Spleen (tissue), 11 donors: ENCODE measurements at regions not wholly inside any gene's neighbourhood (a gene's known extent, or its start where the extent isn't known, plus 50 kb on each side); places are given as distances from the start of the nearest gene placed in this dataset.
A peak's percentile ranks its signal among the peaks of the same experiment; 100 is the strongest.
"Not testable (repeated sequence)": the region's sequence is repeated elsewhere in the genome, so short reads cannot be mapped to it uniquely, and the experiment has no call there.

ENCODE experiments used
- DNase-seq: peaks from one replicate; pipeline ENCODE4 v3.0.0-alpha.2; 2020
- H3K27ac ChIP-seq, 8 donors: fragments of 200-600 bp; sonication (generic) in 7 of 8; 1 replicate in 4 of 8; 2 replicates in 4 of 8; pipeline versions ENCODE4 v1.5.0 to v1.8.0; 2016 to 2021; ENCODE audit warnings: inconsistent platforms in 4 of 8, mild to moderate bottlenecking in 4 of 8, moderate library complexity in 1 of 8
- H3K27me3 ChIP-seq, 7 donors: fragments of 200-600 bp; sonication (generic) in 6 of 7; replicated peaks in 1 of 7; 1 replicate in 4 of 7; 2 replicates in 3 of 7; pipeline versions ENCODE4 v1.5.0 to v1.8.0; 2016 to 2021; ENCODE audit warnings: inconsistent platforms in 3 of 7, mild to moderate bottlenecking in 1 of 7
- H3K36me3 ChIP-seq, 6 donors: fragments of 200-600 bp; sonication (generic) in 5 of 6; 1 replicate in 4 of 6; 2 replicates in 2 of 6; pipeline versions ENCODE4 v1.5.0 to v1.8.0; 2016 to 2021; ENCODE audit warnings: inconsistent platforms in 2 of 6
- H3K4me1 ChIP-seq, 6 donors: fragments of 200-600 bp; sonication (generic) in 5 of 6; 1 replicate in 3 of 6; 2 replicates in 3 of 6; pipeline versions ENCODE4 v1.5.0 to v1.8.0; 2016 to 2021; ENCODE audit warnings: inconsistent platforms in 3 of 6
- H3K4me3 ChIP-seq, 8 donors: fragments of 200-600 bp; sonication (generic) in 7 of 8; 1 replicate in 4 of 8; 2 replicates in 4 of 8; pipeline versions ENCODE4 v1.5.0 to v1.8.0; 2016 to 2021; ENCODE audit warnings: inconsistent platforms in 4 of 8, mild to moderate bottlenecking in 4 of 8, moderate library complexity in 2 of 8
- H3K9me3 ChIP-seq, 8 donors: fragments of 200-600 bp; sonication (generic) in 7 of 8; 1 replicate in 4 of 8; 2 replicates in 4 of 8; pipeline versions ENCODE4 v1.5.0 to v1.8.0; 2016 to 2021; ENCODE audit warnings: inconsistent platforms in 4 of 8
- POLR2A ChIP-seq, 3 donors: fragments of 450-650 bp; IDR thresholded peaks; one replicate each; pipeline ENCODE4 v1.5.1; 2017; ENCODE audit warnings: antibody characterized with exemption in 3 of 3, mild to moderate bottlenecking in 1 of 3
- POLR2AphosphoS5 ChIP-seq, 3 donors: sonication (generic); formaldehyde crosslinking; IDR thresholded peaks; one replicate each; pipeline ENCODE4 v1.5.1; 2017; ENCODE audit warnings: antibody characterized with exemption in 3 of 3
- WGBS, 5 donors: extraction: QIAGEN DNeasy Blood & Tissue Kit in 3 of 5; methylation state at CpG; one replicate each; pipeline versions ENCODE4 v1.1.5 to v1.1.7; 2013 to 2018; 5-methylcytosine and 5-hydroxymethylcytosine counted together
- intact Hi-C: fragments of 100-400 bp; cut with DNase I; formaldehyde crosslinking; loops from one replicate; pipeline ENCODE4 v1.15.0; 2023; ENCODE audit warnings: low total_unique reads
- TF ChIP-seq, protein P1 (sequence below), 11 experiments: fragments of 200-600 bp in 7 of 11; fragments of 450-650 bp in 4 of 11; sonication (generic) in 4 of 11; IDR thresholded peaks in 8 of 11; conservative IDR thresholded peaks in 3 of 11; 1 replicate in 7 of 11; 2 replicates in 4 of 11; pipeline versions ENCODE4 v1.4.0 to v1.8.0; 2016 to 2021; ENCODE audit warnings: antibody characterized with exemption in 11 of 11, inconsistent platforms in 4 of 11, mild to moderate bottlenecking in 1 of 11
- donor health status: healthy with polysubstance abuse.
- donor health status: DM: no; HTN: no; CAD: no; lungs with moderate emphysema.
- donor health status: DM: no; HTN: no; CAD: no.
- donor health status: Bipolar disorder and iron deficiency.
- donor health status: healthy.
- donor health status: DM: no; HTN: no; CAD: no.
- donor health status: DM: yes; HTN: yes; CAD: no.

DNA sequence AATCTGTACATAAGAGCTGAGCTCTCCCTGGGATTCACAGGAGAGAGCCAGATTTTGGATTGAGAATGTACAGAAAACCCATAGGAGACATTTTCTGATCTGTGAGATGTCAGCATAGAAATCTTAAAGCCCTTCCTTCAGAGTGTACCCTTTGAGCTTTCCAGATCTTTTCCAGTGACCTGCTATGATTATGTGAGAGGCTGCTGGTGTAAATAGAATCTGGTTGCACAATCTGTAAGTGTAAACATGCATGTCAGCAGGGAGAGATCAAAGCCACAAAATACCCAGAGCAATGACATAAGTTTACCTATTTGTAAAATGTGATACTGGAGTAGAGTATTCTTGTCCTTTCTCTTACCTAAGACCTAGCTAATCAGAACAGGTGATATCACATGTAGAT, 471.9 kb downstream of the FOXD4L5 start:
- DNase-seq, intact Hi-C loops, H3K9me3 ChIP-seq, H3K27ac ChIP-seq, H3K4me3 ChIP-seq, H3K36me3 ChIP-seq, H3K27me3 ChIP-seq, H3K4me1 ChIP-seq: not testable (repeated sequence)

DNA sequence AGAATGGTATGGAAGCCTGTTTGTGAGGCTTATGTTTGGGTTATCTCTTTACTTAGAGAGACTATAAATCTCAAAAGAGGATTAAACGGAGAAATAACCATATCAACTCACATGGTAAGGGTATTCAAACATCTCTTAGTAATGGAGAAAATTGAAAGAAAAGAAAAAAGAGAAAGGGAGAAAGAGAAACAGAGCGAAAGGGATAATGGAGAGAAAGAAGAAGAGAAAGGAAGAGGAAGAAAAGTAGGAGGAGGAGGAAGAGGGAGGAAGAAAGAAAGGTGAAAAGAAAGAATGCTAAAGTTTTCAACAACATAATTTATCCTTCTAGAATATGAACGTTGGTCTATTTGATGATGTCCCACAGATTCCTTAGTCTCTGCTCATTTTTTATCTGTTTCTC, 506.3 kb downstream of the FOXD4L5 start:
- H3K27ac ChIP-seq, intact Hi-C loops, H3K4me3 ChIP-seq, H3K36me3 ChIP-seq, H3K9me3 ChIP-seq, DNase-seq, H3K4me1 ChIP-seq: not testable (repeated sequence)
- peaks cover 0 to 22% (median 0%) of the 10 kb centered on the region in 7 donors for H3K27me3 ChIP-seq
- WGBS, 5 donors = 76 to 95% (median 87%) methylated on average over 2 to 3 of the region's 3 CpGs; no CpG with 5 or more reads in 1 of the 5 donors

DNA sequence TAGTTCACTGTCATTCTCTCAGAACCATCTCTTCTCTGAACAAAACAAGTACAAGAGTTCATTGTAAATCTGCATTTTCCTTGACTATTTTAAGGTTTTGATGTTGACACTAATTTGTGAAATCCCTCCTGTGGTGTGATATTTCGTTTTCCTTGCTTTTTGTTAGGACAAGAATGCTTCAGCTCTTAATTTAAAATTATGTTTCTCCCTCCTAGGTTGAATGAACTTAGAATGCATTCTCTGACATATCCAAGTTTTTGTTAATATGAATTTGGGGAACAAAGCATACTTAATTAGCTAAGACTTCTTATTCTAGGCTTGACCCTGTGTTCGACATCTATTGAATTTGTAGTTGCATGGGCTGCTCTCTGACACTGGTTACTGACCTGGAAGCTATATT, 508.7 kb downstream of the FOXD4L5 start:
- H3K4me3 ChIP-seq, H3K9me3 ChIP-seq, H3K27ac ChIP-seq, H3K4me1 ChIP-seq, H3K36me3 ChIP-seq, intact Hi-C loops, DNase-seq: not testable (repeated sequence)
- peaks cover 0 to 31% (median 0%) of the 10 kb centered on the region in 7 donors for H3K27me3 ChIP-seq
- 8 to 57% (median 30%) methylated on average over 1 to 2 of the region's 2 CpGs for WGBS, 5 donors

DNA sequence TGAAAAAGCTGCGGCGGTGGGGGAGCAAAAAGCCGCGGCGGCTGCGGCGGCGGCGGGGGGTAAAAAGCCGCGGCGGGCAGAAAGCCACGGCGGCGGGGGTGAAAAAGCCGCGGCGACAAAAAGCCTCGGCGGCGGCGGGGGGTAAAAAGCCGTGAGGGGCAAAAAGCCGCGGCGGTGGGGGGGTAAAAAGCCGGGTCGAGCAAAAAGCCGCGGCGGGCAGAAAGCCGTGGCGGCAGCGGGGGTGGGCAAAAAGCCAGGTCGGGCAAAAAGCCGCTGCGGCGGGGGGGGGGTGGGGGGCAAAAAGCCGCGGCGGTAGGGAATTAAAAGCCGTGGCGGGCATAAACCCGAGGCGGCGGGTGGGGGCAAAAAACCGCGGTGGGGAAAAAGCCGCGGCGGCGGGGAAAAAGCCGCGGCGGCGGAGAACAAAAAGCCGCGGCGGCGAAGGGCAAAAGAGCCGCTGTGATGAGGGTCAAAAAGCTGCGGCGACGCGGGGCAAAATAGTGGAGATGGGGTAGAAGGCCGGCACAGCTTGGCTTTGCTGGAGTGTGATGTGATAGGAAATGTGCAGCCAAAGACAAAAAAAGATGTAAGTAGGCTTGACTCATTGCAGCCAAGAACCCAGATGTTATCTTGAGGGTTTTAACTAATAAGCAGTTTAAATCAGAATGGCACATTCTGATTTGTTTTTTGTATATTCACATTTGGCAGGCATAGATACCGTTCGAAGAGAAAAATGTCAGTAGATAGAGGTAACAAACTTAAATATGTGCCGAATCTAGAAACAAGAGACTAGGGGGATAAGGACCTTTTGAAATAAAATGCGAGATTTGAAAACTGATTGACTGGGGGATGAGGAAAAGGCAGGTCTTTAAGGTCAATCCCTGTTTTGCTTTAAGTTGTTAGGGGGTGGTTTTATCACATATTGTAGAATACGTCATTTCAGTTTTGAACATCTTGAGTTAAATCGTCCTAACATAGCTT, 509.9 kb downstream of the FOXD4L5 start:
- intact Hi-C loops, H3K9me3 ChIP-seq, H3K27ac ChIP-seq, H3K4me1 ChIP-seq, H3K36me3 ChIP-seq: not testable (repeated sequence)
- Histone ChIP-seq H3K27me3 (peaks cover 0 to 31% (median 0%) of the 10 kb centered on the region in 7 donors), H3K4me3 (peak overlapping the region in 4 of 8 donors; percentile 33 to 62 (median 42))
- 1 to 4% (median 3%) methylated on average over 38 to 71 of the region's 72 CpGs for WGBS, 5 donors
- peak; percentile 76 for DNase-seq

DNA sequence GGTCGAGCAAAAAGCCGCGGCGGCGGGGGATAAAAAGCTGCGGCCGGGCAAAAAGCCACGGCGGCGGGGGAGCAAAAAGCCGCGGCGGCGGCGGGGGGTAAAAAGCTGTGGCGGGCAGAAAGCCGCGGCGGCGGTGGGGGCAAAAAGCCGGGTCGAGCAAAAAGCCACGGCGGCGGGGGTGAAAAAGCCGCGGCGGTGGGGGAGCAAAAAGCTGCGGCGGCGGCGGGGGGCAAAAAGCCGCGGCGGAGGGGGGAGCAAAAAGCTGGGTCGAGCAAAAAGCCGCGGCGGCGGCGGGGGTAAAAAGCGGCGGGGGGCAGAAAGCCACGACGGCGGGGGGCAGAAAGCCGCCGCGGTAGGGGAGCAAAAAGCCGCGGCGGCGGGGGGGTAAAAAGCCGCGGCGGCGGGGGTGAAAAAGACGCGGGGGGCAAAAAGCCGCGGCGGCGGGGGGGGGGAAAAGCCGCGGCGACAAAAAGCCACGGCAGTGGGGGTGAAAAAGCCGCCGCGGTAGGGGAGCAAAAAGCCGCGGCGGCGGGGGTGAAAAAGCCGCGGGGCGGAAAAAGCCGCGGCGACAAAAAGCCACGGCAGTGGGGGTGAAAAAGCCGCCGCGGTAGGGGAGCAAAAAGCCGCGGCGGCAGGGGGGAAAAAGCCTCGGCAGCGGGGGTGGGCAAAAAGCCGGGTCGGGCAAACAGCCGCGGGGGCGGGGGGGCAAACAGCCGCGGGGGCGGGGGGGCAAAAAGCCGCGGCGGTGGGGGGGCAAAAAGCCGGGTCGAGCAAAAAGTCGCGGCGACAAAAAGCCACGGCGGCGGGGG, 510.8 kb downstream of the FOXD4L5 start:
- H3K27me3 ChIP-seq = peaks cover 0 to 31% (median 0%) of the 10 kb centered on the region in 7 donors
- DNase-seq = peak; percentile 36
- WGBS, 5 donors = 1 to 4% (median 2%) methylated on average over 21 to 108 of the region's 108 CpGs; no CpG with 5 or more reads in 1 of the 5 donors
- H3K4me1 ChIP-seq, H3K27ac ChIP-seq, H3K9me3 ChIP-seq, H3K36me3 ChIP-seq, intact Hi-C loops: not testable (repeated sequence)
- peak overlapping the region in 4 of 8 donors; percentile 33 to 62 (median 42) for H3K4me3 ChIP-seq

DNA sequence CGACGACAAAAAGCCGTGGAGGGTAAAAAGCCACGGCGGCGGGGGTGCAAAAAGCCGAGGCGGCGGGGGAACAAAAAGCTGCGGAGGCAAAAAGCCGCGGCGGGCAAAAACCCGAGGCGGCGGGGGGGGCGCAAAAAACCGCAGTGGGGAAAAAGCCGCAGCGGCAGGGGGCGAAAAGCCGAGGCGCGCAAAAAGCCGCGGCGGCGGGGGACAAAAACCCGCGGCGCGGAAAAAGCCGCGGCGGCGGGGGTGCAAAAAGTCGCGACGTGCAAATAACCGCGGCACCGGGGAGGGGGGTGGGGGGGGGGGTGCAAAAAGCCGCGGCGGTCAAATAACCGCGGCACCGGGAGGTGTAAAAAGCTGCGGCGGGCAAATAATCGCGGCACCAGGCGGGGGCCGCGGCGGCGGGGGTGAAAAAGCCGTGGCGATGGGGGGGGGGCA, 511.5 kb downstream of the FOXD4L5 start:
- H3K9me3 ChIP-seq = no peaks in the 10 kb centered on the region
- no peaks in the 10 kb centered on the region for H3K4me1 ChIP-seq
- DNase-seq = peak; percentile 62
- WGBS, 5 donors = 0 to 2% (median 1%) methylated on average over 26 to 50 of the region's 59 CpGs
- TF ChIP-seq, protein P1, sequence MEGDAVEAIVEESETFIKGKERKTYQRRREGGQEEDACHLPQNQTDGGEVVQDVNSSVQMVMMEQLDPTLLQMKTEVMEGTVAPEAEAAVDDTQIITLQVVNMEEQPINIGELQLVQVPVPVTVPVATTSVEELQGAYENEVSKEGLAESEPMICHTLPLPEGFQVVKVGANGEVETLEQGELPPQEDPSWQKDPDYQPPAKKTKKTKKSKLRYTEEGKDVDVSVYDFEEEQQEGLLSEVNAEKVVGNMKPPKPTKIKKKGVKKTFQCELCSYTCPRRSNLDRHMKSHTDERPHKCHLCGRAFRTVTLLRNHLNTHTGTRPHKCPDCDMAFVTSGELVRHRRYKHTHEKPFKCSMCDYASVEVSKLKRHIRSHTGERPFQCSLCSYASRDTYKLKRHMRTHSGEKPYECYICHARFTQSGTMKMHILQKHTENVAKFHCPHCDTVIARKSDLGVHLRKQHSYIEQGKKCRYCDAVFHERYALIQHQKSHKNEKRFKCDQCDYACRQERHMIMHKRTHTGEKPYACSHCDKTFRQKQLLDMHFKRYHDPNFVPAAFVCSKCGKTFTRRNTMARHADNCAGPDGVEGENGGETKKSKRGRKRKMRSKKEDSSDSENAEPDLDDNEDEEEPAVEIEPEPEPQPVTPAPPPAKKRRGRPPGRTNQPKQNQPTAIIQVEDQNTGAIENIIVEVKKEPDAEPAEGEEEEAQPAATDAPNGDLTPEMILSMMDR (IDR thresholded peaks at IDR 0.05 in 8 of 11, conservative IDR thresholded peaks at IDR 0.05 in 3 of 11) = no peak
- TF ChIP-seq POLR2AphosphoS5 (IDR thresholded peaks at IDR 0.05) (no peak), POLR2A (IDR thresholded peaks at IDR 0.05) (no peak)
- no peaks in the 10 kb centered on the region for H3K36me3 ChIP-seq
- H3K27ac ChIP-seq = no peak overlapping the region
- H3K27me3 ChIP-seq = peaks cover 0 to 31% (median 0%) of the 10 kb centered on the region in 7 donors
- H3K4me3 ChIP-seq = peak overlapping the region in 4 of 8 donors; percentile 33 to 62 (median 42)
- intact Hi-C loops = no loop called here

DNA sequence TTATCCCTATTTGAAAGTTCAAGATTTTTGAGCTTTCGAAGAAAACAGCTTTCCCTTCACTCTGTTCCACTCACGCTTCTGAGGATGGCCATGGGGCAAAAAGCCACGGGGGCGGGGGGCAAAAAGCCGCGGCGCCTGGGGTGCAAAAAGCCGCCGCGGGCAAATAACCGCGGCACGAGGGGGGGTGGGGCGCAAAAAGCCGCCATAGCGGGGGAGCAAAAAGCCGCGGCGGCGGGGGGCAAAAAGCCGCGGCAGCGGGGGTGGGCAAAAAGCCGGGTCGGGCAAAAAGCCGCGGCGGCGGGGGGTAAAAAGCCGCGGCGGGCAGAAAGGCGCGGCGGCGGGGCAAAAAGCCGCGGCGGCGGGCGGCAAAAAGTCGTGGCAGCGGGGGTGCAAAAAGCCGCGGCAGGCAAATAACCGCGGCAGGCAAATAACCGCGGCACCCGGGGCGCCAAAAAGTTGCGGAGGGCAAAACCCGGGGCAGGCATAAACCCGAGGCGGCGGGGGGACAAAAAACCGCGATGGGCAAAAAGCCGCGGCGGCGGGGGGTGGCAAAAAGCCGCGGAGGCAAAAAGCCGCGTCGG, 512.2 kb downstream of the FOXD4L5 start:
- H3K27ac ChIP-seq, H3K36me3 ChIP-seq, intact Hi-C loops, H3K9me3 ChIP-seq, H3K4me1 ChIP-seq: not testable (repeated sequence)
- H3K27me3 ChIP-seq = peaks cover 0 to 31% (median 0%) of the 10 kb centered on the region in 7 donors
- WGBS, 5 donors = 1 to 3% (median 1%) methylated on average over 21 to 60 of the region's 67 CpGs; no CpG with 5 or more reads in 2 of the 5 donors
- H3K4me3 ChIP-seq = peak overlapping the region in 5 of 8 donors; percentile 14 to 62 (median 40)
- DNase-seq = peak; percentile 44
